PC-9 (cell line): ENCODE measurements at regions not wholly inside any gene's neighbourhood (a gene's known extent, or its start where the extent isn't known, plus 50 kb on each side); places are given as distances from the start of the nearest gene placed in this dataset.

ENCODE experiments used
- BruUV-seq: library from RNA; stranded (reverse); fragments of 400-500 nt; replicated peaks from 2 replicates; lab custom pipeline; 2021; lab: Mats Ljungman, UMichigan
- CTCF ChIA-PET: fragments of 300-600 bp; sonication (Branson Sonifier 250); formaldehyde crosslinking; loops from one replicate; lab custom pipeline; 2022; ENCODE audit warnings: antibody characterized with exemption; lab: Charles Lee
- POLR2A ChIA-PET: fragments of 300-600 bp; sonication (Branson Sonifier 250); formaldehyde crosslinking; loops from one replicate; lab custom pipeline; 2022; ENCODE audit warnings: antibody characterized with exemption; ENCODE audit not compliant: unreplicated experiment; lab: Charles Lee
- DNase-seq, 2 experiments: peaks; one replicate each; pipeline versions ENCODE4 v3.0.0 to v3.0.0-alpha.2; 2015 to 2022; ENCODE audit warnings: mixed read lengths in 1 of 2
- H2AFZ ChIP-seq: fragments of 200-600 bp; sonication (generic); 2 replicates; pipeline ENCODE4 v1.8.1; 2017; ENCODE audit warnings: antibody characterized with exemption
- H3F3A ChIP-seq: fragments of 200-600 bp; sonication (generic); 2 replicates; pipeline ENCODE4 v1.8.1; 2017; ENCODE audit warnings: antibody characterized with exemption, mild to moderate bottlenecking, low read depth; ENCODE audit not compliant: insufficient read depth
- H3K27ac ChIP-seq: fragments of 200-600 bp; sonication (generic); 2 replicates; pipeline ENCODE4 v1.6.1; 2016; ENCODE audit warnings: mixed run types
- H3K27me3 ChIP-seq: fragments of 200-600 bp; sonication (generic); 2 replicates; pipeline ENCODE4 v1.6.1; 2016; ENCODE audit warnings: low read depth, mixed run types; ENCODE audit not compliant: insufficient read depth
- H3K36me3 ChIP-seq: fragments of 200-600 bp; sonication (generic); 2 replicates; pipeline ENCODE4 v1.6.1; 2016; ENCODE audit warnings: low read depth, mixed run types
- H3K4me1 ChIP-seq: fragments of 200-600 bp; sonication (generic); replicated peaks from 2 replicates; pipeline ENCODE4 v1.6.1; 2016; ENCODE audit warnings: mixed run types; ENCODE audit not compliant: insufficient read depth
- H3K4me2 ChIP-seq: fragments of 200-600 bp; sonication (generic); 2 replicates; pipeline ENCODE4 v1.6.1; 2017; ENCODE audit warnings: mixed run types
- H3K4me3 ChIP-seq: fragments of 200-600 bp; sonication (generic); 2 replicates; pipeline ENCODE4 v1.6.1; 2016; ENCODE audit warnings: mixed run types
- H3K79me2 ChIP-seq: fragments of 200-600 bp; sonication (generic); 2 replicates; pipeline ENCODE4 v1.6.1; 2017; ENCODE audit warnings: low read depth, mixed run types
- H3K9me2 ChIP-seq: fragments of 200-600 bp; sonication (generic); 2 replicates; pipeline ENCODE4 v1.8.1; 2017; ENCODE audit warnings: mild to moderate bottlenecking; ENCODE audit not compliant: insufficient read depth
- H3K9me3 ChIP-seq: fragments of 200-600 bp; sonication (generic); 2 replicates; pipeline ENCODE4 v1.8.1; 2016; ENCODE audit warnings: low read depth; ENCODE audit not compliant: insufficient read depth
- H4K20me1 ChIP-seq: fragments of 200-600 bp; sonication (generic); 2 replicates; pipeline ENCODE4 v1.8.1; 2017; ENCODE audit not compliant: insufficient read depth
- EZH2 ChIP-seq: fragments of 200-600 bp; sonication (generic); IDR thresholded peaks from 2 replicates; pipeline ENCODE4 v1.8.0; 2017; ENCODE audit warnings: antibody characterized with exemption, low read depth
- intact Hi-C: fragments of 100-400 bp; cut with micrococcal nuclease; formaldehyde crosslinking; loops from one replicate; pipeline ENCODE4 v1.10.0; 2022; ENCODE audit not compliant: unreplicated experiment
- TF ChIP-seq, protein P1 (sequence below): fragments of 200-600 bp; sonication (generic); conservative IDR thresholded peaks from 2 replicates; pipeline ENCODE4 v1.6.1; 2017; ENCODE audit warnings: mixed run types, antibody characterized with exemption, mild to moderate bottlenecking, moderate library complexity

DNA sequence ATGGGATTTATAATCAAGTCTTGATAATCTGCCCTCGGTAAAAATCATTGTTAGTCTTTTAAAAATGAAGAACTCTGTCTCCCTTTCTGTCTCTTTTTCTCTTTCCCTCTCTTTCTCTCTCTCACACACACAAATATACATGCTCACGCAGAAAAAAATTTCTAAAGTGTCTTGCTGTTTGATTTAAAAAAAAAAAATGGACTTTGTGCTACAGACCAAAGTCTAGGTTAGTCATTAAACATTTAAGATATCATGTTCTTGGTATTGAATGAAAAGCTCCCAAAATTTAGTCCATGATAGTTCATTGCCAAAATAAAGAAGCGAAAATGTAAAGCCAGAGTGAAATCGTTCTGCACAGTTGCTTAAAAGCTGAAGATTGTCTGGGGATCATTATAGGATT is 665.8 kb downstream of the SORCS1 start:
- no peaks in the 10 kb centered on the region for H3K36me3 ChIP-seq
- H3K4me2 ChIP-seq, result no peak overlapping the region
- ChIA-PET CTCF (no interaction called here), POLR2A (no interaction called here)
- no peaks in the 10 kb centered on the region for H3K27me3 ChIP-seq
- no TSS peak for BruUV-seq
- H3F3A ChIP-seq, result no peaks in the 10 kb centered on the region
- H3K4me1 ChIP-seq, result no peaks in the 10 kb centered on the region
- no peaks in the 10 kb centered on the region for H4K20me1 ChIP-seq
- TF ChIP-seq, protein P1, sequence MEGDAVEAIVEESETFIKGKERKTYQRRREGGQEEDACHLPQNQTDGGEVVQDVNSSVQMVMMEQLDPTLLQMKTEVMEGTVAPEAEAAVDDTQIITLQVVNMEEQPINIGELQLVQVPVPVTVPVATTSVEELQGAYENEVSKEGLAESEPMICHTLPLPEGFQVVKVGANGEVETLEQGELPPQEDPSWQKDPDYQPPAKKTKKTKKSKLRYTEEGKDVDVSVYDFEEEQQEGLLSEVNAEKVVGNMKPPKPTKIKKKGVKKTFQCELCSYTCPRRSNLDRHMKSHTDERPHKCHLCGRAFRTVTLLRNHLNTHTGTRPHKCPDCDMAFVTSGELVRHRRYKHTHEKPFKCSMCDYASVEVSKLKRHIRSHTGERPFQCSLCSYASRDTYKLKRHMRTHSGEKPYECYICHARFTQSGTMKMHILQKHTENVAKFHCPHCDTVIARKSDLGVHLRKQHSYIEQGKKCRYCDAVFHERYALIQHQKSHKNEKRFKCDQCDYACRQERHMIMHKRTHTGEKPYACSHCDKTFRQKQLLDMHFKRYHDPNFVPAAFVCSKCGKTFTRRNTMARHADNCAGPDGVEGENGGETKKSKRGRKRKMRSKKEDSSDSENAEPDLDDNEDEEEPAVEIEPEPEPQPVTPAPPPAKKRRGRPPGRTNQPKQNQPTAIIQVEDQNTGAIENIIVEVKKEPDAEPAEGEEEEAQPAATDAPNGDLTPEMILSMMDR, result no peak
- TF ChIP-seq EZH2, result no peak
- H3K4me3 ChIP-seq, result no peak overlapping the region
- H3K27ac ChIP-seq, result no peak overlapping the region
- H2AFZ ChIP-seq, result no peak overlapping the region
- intact Hi-C loops, result no loop called here
- no peaks in the 10 kb centered on the region for H3K9me3 ChIP-seq
- DNase-seq, result no peak
- H3K79me2 ChIP-seq, result no peaks in the 10 kb centered on the region
- H3K9me2 ChIP-seq, result no peaks in the 10 kb centered on the region

DNA sequence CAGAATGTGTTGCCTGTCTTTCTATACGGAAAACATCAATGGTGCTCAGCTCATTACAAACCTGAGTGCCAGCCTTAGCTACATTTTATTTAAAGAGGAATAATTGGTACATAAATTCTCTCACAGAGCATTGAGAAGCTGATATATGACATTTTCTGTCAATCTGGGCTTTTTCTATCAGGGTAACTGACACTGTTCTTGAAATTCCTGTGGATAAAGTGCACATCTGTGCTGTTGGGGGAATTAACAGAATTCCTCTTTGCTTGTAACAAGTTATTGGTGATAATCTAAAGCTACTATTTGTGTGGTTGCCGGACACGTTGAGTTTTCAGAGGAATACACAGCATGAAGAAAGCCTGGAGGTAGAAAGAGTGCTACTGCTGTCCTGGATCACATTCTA is 668.6 kb downstream of the SORCS1 start:
- Histone ChIP-seq H3K79me2 (no peaks in the 10 kb centered on the region), H3K4me1 (no peaks in the 10 kb centered on the region), H3K4me2 (no peak overlapping the region), H3F3A (no peaks in the 10 kb centered on the region), H3K27ac (no peak overlapping the region), H3K4me3 (no peak overlapping the region), H2AFZ (no peak overlapping the region), H4K20me1 (no peaks in the 10 kb centered on the region), H3K9me2 (no peaks in the 10 kb centered on the region), H3K36me3 (no peaks in the 10 kb centered on the region), H3K27me3 (no peaks in the 10 kb centered on the region), H3K9me3 (no peaks in the 10 kb centered on the region)
- CTCF ChIA-PET, result no interaction called here
- TF ChIP-seq EZH2, result no peak
- TF ChIP-seq, protein P1, result no peak
- POLR2A ChIA-PET, result no interaction called here
- no peak for DNase-seq
- no TSS peak for BruUV-seq
- intact Hi-C loops, result no loop called here

DNA sequence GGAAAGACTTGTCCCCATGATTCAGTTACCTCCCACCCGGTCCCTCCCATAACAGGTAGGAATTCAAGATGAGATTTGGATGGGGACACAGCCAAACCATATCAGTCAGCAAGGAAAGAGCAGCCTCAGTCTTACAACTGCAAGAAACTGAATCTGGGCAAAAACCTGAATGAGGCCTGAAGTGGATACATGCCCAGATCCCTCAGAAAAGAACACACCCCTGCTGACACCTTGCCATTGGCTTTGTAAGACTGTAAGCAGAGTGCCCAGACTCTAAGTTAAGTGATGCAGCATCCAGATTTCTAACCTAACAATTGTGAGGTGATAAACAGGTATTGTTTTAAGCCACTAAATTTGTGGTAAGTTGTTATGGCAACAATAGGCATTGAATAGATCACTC is 670.8 kb downstream of the SORCS1 start:
- TF ChIP-seq, protein P1, result no peak
- TF ChIP-seq EZH2, result no peak
- ChIA-PET POLR2A (no interaction called here), CTCF (no interaction called here)
- Histone ChIP-seq H2AFZ (no peak overlapping the region), H4K20me1 (no peaks in the 10 kb centered on the region), H3K9me3 (no peaks in the 10 kb centered on the region), H3K9me2 (no peaks in the 10 kb centered on the region), H3K36me3 (no peaks in the 10 kb centered on the region), H3K4me3 (no peak overlapping the region), H3K27ac (no peak overlapping the region), H3K79me2 (no peaks in the 10 kb centered on the region), H3K4me1 (no peaks in the 10 kb centered on the region), H3K4me2 (no peak overlapping the region), H3F3A (no peaks in the 10 kb centered on the region), H3K27me3 (no peaks in the 10 kb centered on the region)
- no peak for DNase-seq
- intact Hi-C loops, result no loop called here
- BruUV-seq, result no TSS peak
